HEK293T (cell line): ENCODE measurements at regions not wholly inside any gene's neighbourhood (a gene's known extent, or its start where the extent isn't known, plus 50 kb on each side); places are given as distances from the start of the nearest gene placed in this dataset.
"Not testable (repeated sequence)": the region's sequence is repeated elsewhere in the genome, so short reads cannot be mapped to it uniquely, and the experiment has no call there.

Experiments
- CTCF ChIA-PET: fragments of 350-600 bp; formaldehyde crosslinking; extraction: SDS; loops from one replicate; lab custom pipeline; 2021; ENCODE audit warnings: antibody characterized with exemption, inconsistent platforms; lab: Yijun Ruan, JAX
- POLR2A ChIA-PET: fragments of 350-600 bp; formaldehyde crosslinking; extraction: SDS; loops from one replicate; lab custom pipeline; 2020; ENCODE audit warnings: antibody characterized with exemption, inconsistent platforms; lab: Yijun Ruan, JAX
- DNase-seq: peaks from one replicate; pipeline ENCODE4 v3.0.0; 2012; ENCODE audit warnings: mixed read lengths; ENCODE audit errors: extremely low spot score
- ARNT ChIP-seq: fragments of 450-650 bp; IDR thresholded peaks from 2 replicates; pipeline ENCODE4 v1.6.1; 2017; ENCODE audit warnings: mild to moderate bottlenecking
- BHLHE40 ChIP-seq: fragments of 450-650 bp; IDR thresholded peaks from 2 replicates; pipeline ENCODE4 v1.6.1; 2016; ENCODE audit warnings: mild to moderate bottlenecking, moderate library complexity, borderline replicate concordance
- CTBP1 ChIP-seq: fragments of 450-650 bp; IDR thresholded peaks from 2 replicates; pipeline ENCODE4 v1.6.1; 2016; ENCODE audit warnings: borderline replicate concordance
- ELF4 ChIP-seq: fragments of 450-650 bp; IDR thresholded peaks from 2 replicates; pipeline ENCODE4 v1.6.1; 2017; ENCODE audit warnings: antibody characterized with exemption
- FOXA1 ChIP-seq: fragments of 450-650 bp; IDR thresholded peaks from 2 replicates; pipeline ENCODE4 v1.6.1; 2016; ENCODE audit warnings: mild to moderate bottlenecking
- FOXK2 ChIP-seq: fragments of 450-650 bp; IDR thresholded peaks from 2 replicates; pipeline ENCODE4 v1.6.1; 2016; ENCODE audit warnings: mild to moderate bottlenecking
- FOXM1 ChIP-seq: fragments of 450-650 bp; IDR thresholded peaks from 2 replicates; pipeline ENCODE4 v1.6.1; 2017; ENCODE audit warnings: mild to moderate bottlenecking, borderline replicate concordance
- HDGF ChIP-seq: fragments of 450-650 bp; IDR thresholded peaks from 2 replicates; pipeline ENCODE4 v1.6.1; 2017; ENCODE audit warnings: antibody characterized with exemption, borderline replicate concordance
- L3MBTL2 ChIP-seq: fragments of 450-650 bp; conservative IDR thresholded peaks from 2 replicates; pipeline ENCODE4 v1.6.1; 2016; ENCODE audit warnings: mild to moderate bottlenecking
- LEF1 ChIP-seq: fragments of 450-650 bp; IDR thresholded peaks from 2 replicates; pipeline ENCODE4 v1.6.1; 2017; ENCODE audit warnings: mild to moderate bottlenecking, borderline replicate concordance
- NFRKB ChIP-seq: fragments of 450-650 bp; IDR thresholded peaks from 2 replicates; pipeline ENCODE4 v1.6.1; 2016; ENCODE audit warnings: mild to moderate bottlenecking, moderate library complexity
- SP1 ChIP-seq: fragments of 450-650 bp; IDR thresholded peaks from 2 replicates; pipeline ENCODE4 v1.6.1; 2017
- SUZ12 ChIP-seq: fragments of 450-650 bp; IDR thresholded peaks from 2 replicates; pipeline ENCODE4 v1.6.1; 2016; ENCODE audit warnings: mild to moderate bottlenecking
- TARDBP ChIP-seq: fragments of 450-650 bp; IDR thresholded peaks from 2 replicates; pipeline ENCODE4 v1.6.1; 2016
- ZNF384 ChIP-seq: fragments of 450-650 bp; IDR thresholded peaks from 2 replicates; pipeline ENCODE4 v1.6.1; 2016
- TF ChIP-seq, protein P1 (sequence below): fragments of 450-650 bp; IDR thresholded peaks from 2 replicates; pipeline ENCODE4 v1.6.1; 2016

DNA sequence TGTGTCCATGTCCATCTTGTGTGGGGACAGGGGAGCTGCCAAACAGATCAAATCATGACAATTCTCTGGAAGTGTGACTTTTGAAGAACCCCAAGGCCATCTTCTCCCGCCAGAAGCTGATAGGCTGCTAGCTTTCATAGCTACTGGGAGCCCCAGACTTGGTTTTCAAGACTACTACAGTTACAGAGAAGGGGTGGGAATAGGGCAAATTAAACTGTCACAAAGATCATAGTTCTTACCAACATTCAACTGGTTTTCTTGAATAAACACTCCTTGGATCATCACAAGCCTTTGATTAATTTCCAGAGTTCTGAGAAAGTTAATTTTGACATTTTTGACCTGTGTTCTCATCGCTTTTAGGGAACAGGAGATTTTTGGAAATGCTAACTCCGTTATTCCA is 67.8 kb upstream of the FARP1 start:
- no peak for DNase-seq
- ChIA-PET CTCF (no interaction called here), POLR2A (no interaction called here)
- TF ChIP-seq LEF1: no peak
- no peak for TF ChIP-seq SP1
- TF ChIP-seq ELF4: no peak
- TF ChIP-seq TARDBP: no peak

DNA sequence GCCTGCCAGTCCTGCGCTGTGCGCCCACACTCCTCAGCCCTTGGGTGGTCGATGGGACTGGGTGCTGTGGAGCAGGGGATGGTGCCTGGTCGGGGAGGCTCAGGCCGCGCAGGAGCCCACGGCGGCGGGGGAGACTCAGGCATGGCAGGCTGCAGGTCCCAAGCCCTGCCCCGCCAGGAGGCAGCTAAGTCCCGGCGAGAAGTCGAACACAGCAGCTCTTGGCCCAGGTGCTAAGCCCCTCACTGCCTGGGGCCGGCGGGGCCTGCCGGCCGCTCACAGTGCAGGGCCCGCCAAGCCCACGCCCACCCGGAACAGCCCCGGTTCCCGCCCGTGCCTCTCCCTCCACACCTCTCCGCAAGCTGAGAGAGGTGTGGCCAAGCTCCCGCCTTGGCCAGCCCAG is 66.6 kb upstream of the FARP1 start:
- POLR2A ChIA-PET, DNase-seq, CTCF ChIA-PET: not testable (repeated sequence)

DNA sequence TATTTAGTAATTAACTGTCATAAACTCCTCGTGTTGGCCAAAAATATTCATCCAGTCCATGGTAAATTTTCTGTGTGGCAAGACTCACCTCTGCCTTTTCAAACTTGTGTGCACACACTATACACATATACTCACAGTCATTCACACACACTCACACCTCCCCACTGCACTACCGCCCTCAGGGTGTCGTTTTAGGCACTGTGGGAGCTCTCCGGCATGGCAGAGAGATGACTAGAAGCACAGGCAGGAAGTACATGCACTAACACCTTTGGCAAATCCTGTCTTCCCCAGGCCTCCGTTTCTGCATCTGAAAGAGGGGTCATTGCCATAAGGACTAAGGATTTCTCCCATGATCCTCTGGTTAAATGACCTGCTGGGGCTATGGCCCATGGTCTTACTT is 62.6 kb upstream of the FARP1 start:
- ChIA-PET POLR2A (no interaction called here), CTCF (no interaction called here)
- no peak for DNase-seq
- TF ChIP-seq L3MBTL2 (no peak), TARDBP (no peak), LEF1 (no peak), SUZ12 (no peak), FOXK2 (no peak), ELF4 (no peak), CTBP1 (no peak), HDGF (no peak), ZNF384 (no peak), NFRKB (no peak), FOXM1 (no peak), BHLHE40 (no peak), SP1 (no peak), FOXA1 (no peak), ARNT (no peak)
- TF ChIP-seq, protein P1, sequence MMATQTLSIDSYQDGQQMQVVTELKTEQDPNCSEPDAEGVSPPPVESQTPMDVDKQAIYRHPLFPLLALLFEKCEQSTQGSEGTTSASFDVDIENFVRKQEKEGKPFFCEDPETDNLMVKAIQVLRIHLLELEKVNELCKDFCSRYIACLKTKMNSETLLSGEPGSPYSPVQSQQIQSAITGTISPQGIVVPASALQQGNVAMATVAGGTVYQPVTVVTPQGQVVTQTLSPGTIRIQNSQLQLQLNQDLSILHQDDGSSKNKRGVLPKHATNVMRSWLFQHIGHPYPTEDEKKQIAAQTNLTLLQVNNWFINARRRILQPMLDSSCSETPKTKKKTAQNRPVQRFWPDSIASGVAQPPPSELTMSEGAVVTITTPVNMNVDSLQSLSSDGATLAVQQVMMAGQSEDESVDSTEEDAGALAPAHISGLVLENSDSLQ: no peak

DNA sequence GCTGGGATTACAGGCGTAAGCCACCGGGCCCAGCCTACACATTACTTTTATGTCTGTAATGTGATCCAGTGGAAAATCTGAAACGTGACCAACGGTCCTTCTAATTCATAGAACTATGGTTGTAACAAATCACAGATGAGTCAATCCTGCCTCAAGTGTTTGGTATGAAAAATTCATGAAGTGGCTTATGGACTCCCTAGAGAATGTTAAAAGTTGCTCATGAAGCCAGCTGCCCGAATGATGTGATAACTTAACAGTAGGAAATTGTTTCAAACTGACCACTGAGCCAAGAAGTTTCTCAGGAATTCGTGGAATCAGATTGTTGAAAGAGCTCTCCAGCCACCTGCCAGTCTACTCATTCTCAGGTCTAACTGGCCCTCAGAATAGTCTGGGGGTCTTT is 59.4 kb upstream of the FARP1 start:
- CTCF ChIA-PET: no interaction called here

DNA sequence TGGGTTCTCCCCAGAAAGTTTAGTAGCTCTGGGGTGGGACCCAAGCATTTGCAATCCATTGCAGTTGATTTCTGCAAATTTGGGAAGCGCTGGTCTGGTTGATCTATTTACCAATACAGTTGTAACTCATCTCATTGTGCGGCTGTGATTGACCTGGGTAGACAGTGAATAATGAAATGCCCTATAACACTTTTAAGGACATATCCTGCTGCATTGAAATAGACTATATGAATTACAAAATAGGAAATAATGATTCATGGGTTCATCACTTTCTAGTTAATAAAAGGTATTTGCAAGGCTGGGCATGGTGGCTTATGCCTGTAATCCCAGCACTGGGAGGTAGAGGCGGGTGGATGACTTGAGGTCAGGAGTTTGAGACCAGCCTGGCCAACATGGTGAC is 59.0 kb upstream of the FARP1 start:
- CTCF ChIA-PET: no interaction called here
- POLR2A ChIA-PET: no interaction called here
- TF ChIP-seq FOXA1 (no peak), CTBP1 (no peak), SP1 (no peak), SUZ12 (no peak), NFRKB (no peak), FOXK2 (no peak), ZNF384 (no peak), ELF4 (no peak), HDGF (no peak), ARNT (no peak), LEF1 (no peak), BHLHE40 (no peak), L3MBTL2 (no peak), TARDBP (no peak), FOXM1 (no peak)
- TF ChIP-seq, protein P1: no peak
- no peak for DNase-seq

More for the DNA sequence above, 59.4 kb upstream of the FARP1 start:
- POLR2A ChIA-PET: no interaction called here
- TF ChIP-seq ELF4 (no peak), ZNF384 (no peak), BHLHE40 (no peak), SUZ12 (no peak), LEF1 (no peak), L3MBTL2 (no peak), ARNT (no peak), HDGF (no peak), NFRKB (no peak)
- DNase-seq: no peak

DNA sequence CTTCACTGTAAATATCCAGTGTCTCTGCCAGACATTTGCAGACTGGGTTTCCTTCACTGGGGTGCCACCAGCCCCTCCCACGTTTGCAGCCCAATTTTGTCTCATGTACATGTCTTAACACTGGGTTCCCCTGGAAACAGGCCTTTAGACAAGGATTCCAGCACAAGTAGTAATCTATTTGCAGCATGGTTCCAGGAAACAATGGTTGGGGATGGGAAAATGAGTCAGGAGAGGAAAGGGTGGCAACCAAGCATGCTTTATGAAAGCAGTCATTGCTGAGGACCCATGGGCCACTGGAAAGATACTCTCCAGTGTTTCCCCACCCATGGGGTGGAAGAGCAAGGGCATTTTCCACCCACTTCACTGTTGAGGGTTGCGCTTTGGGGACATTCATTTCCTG is 53.6 kb upstream of the FARP1 start:
- ChIA-PET CTCF (no interaction called here), POLR2A (no interaction called here)
- TF ChIP-seq ARNT: no peak
- TF ChIP-seq SUZ12: no peak
- no peak for TF ChIP-seq TARDBP
- TF ChIP-seq BHLHE40: no peak
- TF ChIP-seq NFRKB: no peak
- TF ChIP-seq FOXM1: no peak
- no peak for DNase-seq

DNA sequence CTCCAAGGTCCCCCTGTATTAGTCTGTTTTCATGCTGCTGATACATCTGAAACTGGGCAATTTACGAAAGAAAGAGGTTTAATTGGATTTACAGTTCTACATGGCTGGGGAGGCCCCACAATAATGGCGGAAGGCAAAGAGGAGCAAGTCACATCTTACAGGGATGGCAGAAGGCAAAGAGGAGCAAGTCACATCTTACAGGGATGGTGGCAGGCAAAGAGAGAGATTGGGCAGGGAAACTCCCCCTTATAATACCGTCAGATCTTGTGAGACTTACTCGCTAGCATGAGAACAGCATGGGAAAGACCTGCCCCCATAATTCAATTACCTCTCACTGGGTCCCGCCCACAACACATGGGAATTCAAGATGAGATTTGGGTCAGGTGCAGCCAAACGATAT is 50.0 kb upstream of the FARP1 start:
- POLR2A ChIA-PET: no interaction called here
- CTCF ChIA-PET: interaction anchor here (0.7 kb wide), 1 partner anchor 1344 kb away, joined by 3 read pairs; no protein-coding TSS in a partner anchor
- no peak for DNase-seq
- TF ChIP-seq FOXM1 (no peak), ELF4 (no peak), SUZ12 (no peak), BHLHE40 (no peak), L3MBTL2 (no peak)
- TF ChIP-seq, protein P1: no peak
